ENCODE measurements at regions not wholly inside any gene's neighbourhood (a gene's known extent, or its start where the extent isn't known, plus 50 kb on each side); places are given as distances from the start of the nearest gene placed in this dataset.
A peak's percentile ranks its signal among the peaks of the same experiment; 100 is the strongest.

DNA sequence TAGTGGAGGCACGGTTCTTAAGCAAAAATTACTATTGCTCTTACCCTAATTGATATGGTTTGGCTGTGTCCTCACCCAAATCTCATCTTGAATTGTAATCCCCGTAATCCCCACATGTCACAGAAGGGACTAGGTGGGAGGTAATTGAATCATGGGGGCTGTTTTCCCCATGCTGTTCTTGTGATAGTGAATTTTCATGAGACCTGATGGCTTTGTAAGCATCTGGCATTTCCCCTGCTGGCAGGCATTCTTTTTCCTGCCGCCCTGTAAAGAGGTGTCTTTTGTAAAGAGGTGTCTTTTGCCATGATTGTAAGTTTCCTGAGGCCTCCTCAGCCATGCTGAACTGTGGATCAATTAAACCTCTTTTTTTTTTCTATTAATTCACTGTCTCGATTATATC is 1691.8 kb upstream of the SLC39A10 start:
- TF ChIP-seq, protein P1, sequence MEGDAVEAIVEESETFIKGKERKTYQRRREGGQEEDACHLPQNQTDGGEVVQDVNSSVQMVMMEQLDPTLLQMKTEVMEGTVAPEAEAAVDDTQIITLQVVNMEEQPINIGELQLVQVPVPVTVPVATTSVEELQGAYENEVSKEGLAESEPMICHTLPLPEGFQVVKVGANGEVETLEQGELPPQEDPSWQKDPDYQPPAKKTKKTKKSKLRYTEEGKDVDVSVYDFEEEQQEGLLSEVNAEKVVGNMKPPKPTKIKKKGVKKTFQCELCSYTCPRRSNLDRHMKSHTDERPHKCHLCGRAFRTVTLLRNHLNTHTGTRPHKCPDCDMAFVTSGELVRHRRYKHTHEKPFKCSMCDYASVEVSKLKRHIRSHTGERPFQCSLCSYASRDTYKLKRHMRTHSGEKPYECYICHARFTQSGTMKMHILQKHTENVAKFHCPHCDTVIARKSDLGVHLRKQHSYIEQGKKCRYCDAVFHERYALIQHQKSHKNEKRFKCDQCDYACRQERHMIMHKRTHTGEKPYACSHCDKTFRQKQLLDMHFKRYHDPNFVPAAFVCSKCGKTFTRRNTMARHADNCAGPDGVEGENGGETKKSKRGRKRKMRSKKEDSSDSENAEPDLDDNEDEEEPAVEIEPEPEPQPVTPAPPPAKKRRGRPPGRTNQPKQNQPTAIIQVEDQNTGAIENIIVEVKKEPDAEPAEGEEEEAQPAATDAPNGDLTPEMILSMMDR (IDR thresholded peaks at IDR 0.05; ENCODE audit: borderline replicate concordance, extremely low read depth, insufficient read depth): no peak
- no peaks in the 10 kb centered on the region for H3K4me1 ChIP-seq (ENCODE audit: control insufficient read depth in 2 of 3, insufficient read depth in 2 of 3, low read depth in 1 of 3, low read length in 3 of 3)
- H3K9ac ChIP-seq (ENCODE audit: low read length in 3 of 3): no peak overlapping the region
- intact Hi-C loops (cut with DNase I): no loop called here
- DNase-seq: no peak
- no peaks in the 10 kb centered on the region for H3K27me3 ChIP-seq (ENCODE audit: control insufficient read depth, insufficient read depth, low read length)
- H3K9me3 ChIP-seq (ENCODE audit: control insufficient read depth in 2 of 3, insufficient read depth in 1 of 3, low read length in 3 of 3): no peaks in the 10 kb centered on the region
- no peak overlapping the region for H3K27ac ChIP-seq (ENCODE audit: low read depth in 2 of 2, low read length in 2 of 2)
- no peak overlapping the region for H3K4me3 ChIP-seq (ENCODE audit: low read length in 3 of 3)
- no peak for FAIRE-seq
- H3K36me3 ChIP-seq (ENCODE audit: control insufficient read depth in 2 of 3, insufficient read depth in 3 of 3, low read length in 3 of 3): no peaks in the 10 kb centered on the region

DNA sequence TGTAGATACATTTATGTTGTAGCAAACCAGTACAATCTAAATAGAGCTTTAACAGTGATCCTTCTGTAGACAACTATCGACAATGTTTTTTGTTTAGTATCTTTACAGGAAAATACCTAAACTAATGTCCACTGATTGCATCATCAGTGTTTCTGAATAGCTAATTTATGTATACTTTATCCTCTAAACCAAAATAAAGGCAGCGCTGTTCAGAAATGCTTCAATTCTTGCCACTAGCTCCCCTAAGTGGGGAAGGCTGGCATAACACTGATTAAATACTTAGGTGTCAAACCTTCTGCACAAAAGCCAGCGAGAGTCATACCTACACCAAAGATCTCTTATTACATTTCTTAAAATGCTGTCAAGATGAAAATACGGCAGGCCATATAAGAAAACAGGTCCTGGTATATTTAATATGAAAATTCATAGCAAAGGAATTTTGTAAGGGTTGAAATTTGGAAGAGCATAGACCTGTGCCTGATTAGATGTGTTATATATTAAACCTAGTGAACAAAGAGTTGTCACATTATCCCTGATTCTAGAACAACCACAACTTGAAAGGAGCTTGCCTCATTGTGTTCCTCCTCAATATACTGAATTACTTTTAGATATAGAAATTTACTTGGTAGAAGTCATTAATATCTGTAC is 1693.4 kb upstream of the SLC39A10 start:
- Histone ChIP-seq H3K4me1 (ENCODE audit: control insufficient read depth in 2 of 3, insufficient read depth in 2 of 3, low read depth in 1 of 3, low read length in 3 of 3) (no peaks in the 10 kb centered on the region), H3K4me3 (ENCODE audit: low read length in 3 of 3) (no peak overlapping the region), H3K27me3 (ENCODE audit: control insufficient read depth, insufficient read depth, low read length) (no peaks in the 10 kb centered on the region), H3K36me3 (ENCODE audit: control insufficient read depth in 2 of 3, insufficient read depth in 3 of 3, low read length in 3 of 3) (no peaks in the 10 kb centered on the region), H3K27ac (ENCODE audit: low read depth in 2 of 2, low read length in 2 of 2) (no peak overlapping the region), H3K9ac (ENCODE audit: low read length in 3 of 3) (no peak overlapping the region), H3K9me3 (ENCODE audit: control insufficient read depth in 2 of 3, insufficient read depth in 1 of 3, low read length in 3 of 3) (no peaks in the 10 kb centered on the region)
- TF ChIP-seq, protein P1 (IDR thresholded peaks at IDR 0.05; ENCODE audit: borderline replicate concordance, extremely low read depth, insufficient read depth): no peak
- DNase-seq: peak in 2 of 5 donors; percentile 19 to 25
- intact Hi-C loops (cut with DNase I): no loop called here
- no peak for FAIRE-seq

DNA sequence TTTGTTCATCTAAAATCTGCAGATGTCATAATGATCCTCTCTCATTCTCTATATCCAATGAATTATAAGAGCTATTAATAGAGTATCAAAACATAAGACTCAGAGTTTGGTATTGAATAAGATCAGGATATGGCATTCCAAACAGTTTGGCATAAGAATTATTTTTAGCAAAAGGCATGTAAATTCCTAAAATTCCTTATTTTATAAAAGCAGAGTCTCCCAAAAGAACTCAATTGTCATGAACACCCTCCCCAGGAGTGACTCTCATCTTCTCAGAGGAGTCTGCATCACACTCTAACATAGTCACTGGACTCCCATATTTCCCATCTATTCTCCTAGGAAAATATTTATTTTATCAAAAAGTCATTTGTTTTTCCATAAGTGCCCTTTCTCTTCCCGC is 1710.2 kb upstream of the SLC39A10 start:
- DNase-seq: no peak
- Histone ChIP-seq H3K4me1 (ENCODE audit: control insufficient read depth in 2 of 3, insufficient read depth in 2 of 3, low read depth in 1 of 3, low read length in 3 of 3) (no peaks in the 10 kb centered on the region), H3K36me3 (ENCODE audit: control insufficient read depth in 2 of 3, insufficient read depth in 3 of 3, low read length in 3 of 3) (no peaks in the 10 kb centered on the region), H3K9ac (ENCODE audit: low read length in 3 of 3) (no peak overlapping the region), H3K4me3 (ENCODE audit: low read length in 3 of 3) (no peak overlapping the region), H3K9me3 (ENCODE audit: control insufficient read depth in 2 of 3, insufficient read depth in 1 of 3, low read length in 3 of 3) (no peaks in the 10 kb centered on the region), H3K27me3 (ENCODE audit: control insufficient read depth, insufficient read depth, low read length) (no peaks in the 10 kb centered on the region), H3K27ac (ENCODE audit: low read depth in 2 of 2, low read length in 2 of 2) (no peak overlapping the region)
- intact Hi-C loops (cut with DNase I): no loop called here
- TF ChIP-seq, protein P1 (IDR thresholded peaks at IDR 0.05; ENCODE audit: borderline replicate concordance, extremely low read depth, insufficient read depth): no peak
- no peak for FAIRE-seq
